ENCODE measurements at regions not wholly inside any gene's neighbourhood (a gene's known extent, or its start where the extent isn't known, plus 50 kb on each side); places are given as distances from the start of the nearest gene placed in this dataset.

DNA sequence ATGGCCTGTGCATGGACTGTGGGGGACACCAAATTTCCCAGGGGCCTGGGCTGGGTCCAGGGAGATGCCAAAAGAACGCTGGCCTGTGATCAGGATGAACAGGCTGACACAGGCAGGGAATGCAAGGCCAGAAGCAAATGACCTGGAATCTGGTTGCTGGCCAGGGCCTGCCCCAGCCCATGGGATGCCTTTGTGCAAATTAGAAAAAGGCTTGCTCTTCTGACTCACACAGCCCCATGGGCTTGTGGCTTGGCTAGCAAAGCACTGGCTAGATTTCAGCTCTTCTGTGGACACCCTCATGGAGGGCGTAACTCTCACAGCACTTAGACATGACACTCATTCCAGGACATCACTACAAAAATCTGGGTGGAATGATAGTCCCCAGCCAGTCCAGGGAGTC, 356.0 kb downstream of the SHQ1 start:
- Histone ChIP-seq H3K9me3 (no peaks in the 10 kb centered on the region), H3K36me3 (no peaks in the 10 kb centered on the region), H3K27me3 (no peaks in the 10 kb centered on the region), H3K4me1 (peaks cover under 1% of the 10 kb centered on the region in 2 donors), H3K4me3 (no peak overlapping the region), H3K27ac (no peak overlapping the region)
- peak; percentile 38 to 81 for DNase-seq
- intact Hi-C loops (cut with DNase I; ENCODE audit: low total_unique reads) (no loop called here), in situ Hi-C loops (cut with MboI; ENCODE audit: low sequenced_read_pairs in 4 of 4) (no loop called here)
- peak; percentile 65 to 68 for ATAC-seq
- no peak for TF ChIP-seq POLR2A (IDR thresholded peaks at IDR 0.05)
- TF ChIP-seq, protein P1, sequence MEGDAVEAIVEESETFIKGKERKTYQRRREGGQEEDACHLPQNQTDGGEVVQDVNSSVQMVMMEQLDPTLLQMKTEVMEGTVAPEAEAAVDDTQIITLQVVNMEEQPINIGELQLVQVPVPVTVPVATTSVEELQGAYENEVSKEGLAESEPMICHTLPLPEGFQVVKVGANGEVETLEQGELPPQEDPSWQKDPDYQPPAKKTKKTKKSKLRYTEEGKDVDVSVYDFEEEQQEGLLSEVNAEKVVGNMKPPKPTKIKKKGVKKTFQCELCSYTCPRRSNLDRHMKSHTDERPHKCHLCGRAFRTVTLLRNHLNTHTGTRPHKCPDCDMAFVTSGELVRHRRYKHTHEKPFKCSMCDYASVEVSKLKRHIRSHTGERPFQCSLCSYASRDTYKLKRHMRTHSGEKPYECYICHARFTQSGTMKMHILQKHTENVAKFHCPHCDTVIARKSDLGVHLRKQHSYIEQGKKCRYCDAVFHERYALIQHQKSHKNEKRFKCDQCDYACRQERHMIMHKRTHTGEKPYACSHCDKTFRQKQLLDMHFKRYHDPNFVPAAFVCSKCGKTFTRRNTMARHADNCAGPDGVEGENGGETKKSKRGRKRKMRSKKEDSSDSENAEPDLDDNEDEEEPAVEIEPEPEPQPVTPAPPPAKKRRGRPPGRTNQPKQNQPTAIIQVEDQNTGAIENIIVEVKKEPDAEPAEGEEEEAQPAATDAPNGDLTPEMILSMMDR (IDR thresholded peaks at IDR 0.05 in 4 of 5, conservative IDR thresholded peaks at IDR 0.05 in 1 of 5), result no peak

DNA sequence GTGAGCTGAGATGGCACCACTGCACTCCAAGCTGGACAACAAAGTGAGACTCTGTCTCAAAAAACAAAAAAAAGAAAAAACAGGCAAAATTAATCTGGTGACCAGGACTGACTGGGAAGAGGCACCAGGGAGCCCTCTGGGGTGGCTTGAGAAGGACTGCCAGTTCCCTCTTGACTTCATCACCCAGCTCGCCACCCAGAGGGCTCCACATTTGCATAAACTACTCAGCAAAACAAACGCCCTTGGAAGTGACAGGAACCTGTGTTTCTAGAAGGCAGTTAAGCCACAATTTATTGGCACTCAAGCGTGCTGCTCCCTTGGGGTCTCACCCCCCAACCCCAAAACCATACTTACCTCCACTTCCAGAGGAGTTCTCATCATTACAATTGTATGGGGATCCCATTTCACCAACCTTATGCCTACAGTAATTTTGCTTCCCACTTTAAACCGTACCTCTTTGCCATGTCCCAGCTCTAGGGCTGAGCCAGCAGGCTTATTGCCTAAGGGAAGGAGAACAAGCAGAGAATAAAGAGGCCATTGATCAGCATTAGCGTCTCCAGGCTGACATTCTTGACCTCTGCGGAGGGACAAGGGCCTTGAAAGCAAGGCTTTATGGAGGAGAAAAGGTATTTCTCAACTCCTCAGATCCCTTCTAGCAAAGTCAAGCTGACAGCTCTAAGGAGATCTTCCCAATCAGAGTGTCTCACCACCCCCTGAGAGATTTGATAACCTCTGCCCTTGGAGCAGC, 357.4 kb downstream of the SHQ1 start:
- ATAC-seq, result no peak
- DNase-seq, result no peak
- peaks cover 3 to 8% of the 10 kb centered on the region in 2 donors for H3K4me1 ChIP-seq
- H3K9me3 ChIP-seq, result no peaks in the 10 kb centered on the region
- no peaks in the 10 kb centered on the region for H3K27me3 ChIP-seq
- H3K4me3 ChIP-seq, result no peak overlapping the region
- intact Hi-C loops (cut with DNase I; ENCODE audit: low total_unique reads), result no loop called here
- no peaks in the 10 kb centered on the region for H3K36me3 ChIP-seq
- TF ChIP-seq, protein P1 (IDR thresholded peaks at IDR 0.05 in 4 of 5, conservative IDR thresholded peaks at IDR 0.05 in 1 of 5), result no peak
- no peak for TF ChIP-seq POLR2A (IDR thresholded peaks at IDR 0.05)
- no peak overlapping the region for H3K27ac ChIP-seq
- in situ Hi-C loops (cut with MboI; ENCODE audit: low sequenced_read_pairs in 4 of 4), result no loop called here

DNA sequence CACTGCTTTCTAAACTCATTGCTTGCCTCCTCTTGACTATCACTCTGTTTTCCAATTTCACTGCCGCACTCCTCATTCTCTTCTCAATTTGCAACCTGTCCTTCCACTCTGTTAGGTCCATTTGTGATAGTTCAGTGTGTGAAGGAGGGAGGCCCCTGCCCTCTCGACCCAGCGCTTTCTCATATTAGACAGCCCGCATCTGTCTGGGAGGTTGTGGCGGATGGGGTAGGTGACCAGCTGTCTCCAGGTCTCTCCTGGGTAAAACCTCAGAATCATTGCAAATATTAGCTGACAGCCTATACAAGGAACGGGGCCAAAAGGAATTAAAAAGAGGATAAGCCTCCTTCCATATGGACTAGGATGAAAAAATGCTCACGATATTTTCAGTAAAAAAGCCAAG, 358.3 kb downstream of the SHQ1 start:
- in situ Hi-C loops (cut with MboI; ENCODE audit: low sequenced_read_pairs in 4 of 4) (no loop called here), intact Hi-C loops (cut with DNase I; ENCODE audit: low total_unique reads) (no loop called here)
- no peak overlapping the region for H3K4me3 ChIP-seq
- no peaks in the 10 kb centered on the region for H3K9me3 ChIP-seq
- H3K27me3 ChIP-seq, result no peaks in the 10 kb centered on the region
- no peak overlapping the region for H3K27ac ChIP-seq
- peaks cover 3 to 8% of the 10 kb centered on the region in 2 donors for H3K4me1 ChIP-seq
- TF ChIP-seq POLR2A (IDR thresholded peaks at IDR 0.05), result no peak
- TF ChIP-seq, protein P1 (IDR thresholded peaks at IDR 0.05 in 4 of 5, conservative IDR thresholded peaks at IDR 0.05 in 1 of 5), result no peak
- no peak for ATAC-seq
- H3K36me3 ChIP-seq, result no peaks in the 10 kb centered on the region
- DNase-seq, result no peak

DNA sequence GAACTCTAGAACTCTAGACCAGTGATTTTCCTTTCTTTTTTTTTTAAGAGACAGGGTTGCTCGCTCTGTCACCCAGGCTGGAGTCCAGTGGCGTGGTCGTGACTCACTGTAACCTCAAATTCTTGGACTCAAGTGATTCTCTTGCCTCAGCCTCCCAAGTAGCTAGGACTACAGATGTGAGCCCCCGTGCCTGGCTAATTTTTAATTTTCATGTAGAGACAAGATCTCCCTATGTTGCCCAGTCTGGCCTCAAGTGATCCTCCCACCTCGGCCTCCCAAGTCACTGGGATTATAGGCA, 359.6 kb downstream of the SHQ1 start:
- H3K27ac ChIP-seq, result no peak overlapping the region
- no peak for TF ChIP-seq POLR2A (IDR thresholded peaks at IDR 0.05)
- TF ChIP-seq, protein P1 (IDR thresholded peaks at IDR 0.05 in 4 of 5, conservative IDR thresholded peaks at IDR 0.05 in 1 of 5), result no peak
- intact Hi-C loops (cut with DNase I; ENCODE audit: low total_unique reads) (no loop called here), in situ Hi-C loops (cut with MboI; ENCODE audit: low sequenced_read_pairs in 4 of 4) (no loop called here)
- H3K27me3 ChIP-seq, result no peaks in the 10 kb centered on the region
- no peak overlapping the region for H3K4me3 ChIP-seq
- H3K36me3 ChIP-seq, result no peaks in the 10 kb centered on the region
- ATAC-seq (no peak), DNase-seq (no peak)
- peaks cover 3 to 8% of the 10 kb centered on the region in 2 donors for H3K4me1 ChIP-seq
- no peaks in the 10 kb centered on the region for H3K9me3 ChIP-seq

Data from gastrocnemius medialis (tissue), 4 donors.